ENCODE measurements at regions not wholly inside any gene's neighbourhood (a gene's known extent, or its start where the extent isn't known, plus 50 kb on each side); places are given as distances from the start of the nearest gene placed in this dataset.

DNA sequence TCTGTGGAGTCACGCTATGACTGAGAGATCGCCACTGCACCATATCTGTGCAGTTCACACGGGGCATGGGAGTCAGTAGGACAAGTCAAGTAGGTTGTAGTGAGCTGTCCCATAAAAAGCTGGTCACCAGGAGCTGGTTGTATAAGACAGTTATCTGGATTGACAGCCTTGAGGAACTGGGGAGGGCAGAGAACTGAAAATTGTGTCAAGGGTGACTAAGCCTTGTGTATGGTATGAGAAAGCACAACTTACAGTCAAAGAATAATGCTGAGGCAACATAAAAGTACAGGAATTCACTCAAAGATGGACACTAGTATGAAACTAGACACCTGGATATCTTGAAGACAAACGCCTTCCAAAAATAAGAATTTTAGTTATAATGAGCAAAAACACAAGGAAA is 564.9 kb downstream of the POM121L12 start:
- TF ChIP-seq, protein P1, sequence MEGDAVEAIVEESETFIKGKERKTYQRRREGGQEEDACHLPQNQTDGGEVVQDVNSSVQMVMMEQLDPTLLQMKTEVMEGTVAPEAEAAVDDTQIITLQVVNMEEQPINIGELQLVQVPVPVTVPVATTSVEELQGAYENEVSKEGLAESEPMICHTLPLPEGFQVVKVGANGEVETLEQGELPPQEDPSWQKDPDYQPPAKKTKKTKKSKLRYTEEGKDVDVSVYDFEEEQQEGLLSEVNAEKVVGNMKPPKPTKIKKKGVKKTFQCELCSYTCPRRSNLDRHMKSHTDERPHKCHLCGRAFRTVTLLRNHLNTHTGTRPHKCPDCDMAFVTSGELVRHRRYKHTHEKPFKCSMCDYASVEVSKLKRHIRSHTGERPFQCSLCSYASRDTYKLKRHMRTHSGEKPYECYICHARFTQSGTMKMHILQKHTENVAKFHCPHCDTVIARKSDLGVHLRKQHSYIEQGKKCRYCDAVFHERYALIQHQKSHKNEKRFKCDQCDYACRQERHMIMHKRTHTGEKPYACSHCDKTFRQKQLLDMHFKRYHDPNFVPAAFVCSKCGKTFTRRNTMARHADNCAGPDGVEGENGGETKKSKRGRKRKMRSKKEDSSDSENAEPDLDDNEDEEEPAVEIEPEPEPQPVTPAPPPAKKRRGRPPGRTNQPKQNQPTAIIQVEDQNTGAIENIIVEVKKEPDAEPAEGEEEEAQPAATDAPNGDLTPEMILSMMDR (IDR thresholded peaks at IDR 0.05; ENCODE audit: low read length): no peak
- TF ChIP-seq EZH2 (IDR thresholded peaks at IDR 0.05; ENCODE audit: borderline replicate concordance, low read length): no peak
